ENCODE measurements at regions not wholly inside any gene's neighbourhood (a gene's known extent, or its start where the extent isn't known, plus 50 kb on each side); places are given as distances from the start of the nearest gene placed in this dataset.
"Not testable (repeated sequence)": the region's sequence is repeated elsewhere in the genome, so short reads cannot be mapped to it uniquely, and the experiment has no call there.

DNA sequence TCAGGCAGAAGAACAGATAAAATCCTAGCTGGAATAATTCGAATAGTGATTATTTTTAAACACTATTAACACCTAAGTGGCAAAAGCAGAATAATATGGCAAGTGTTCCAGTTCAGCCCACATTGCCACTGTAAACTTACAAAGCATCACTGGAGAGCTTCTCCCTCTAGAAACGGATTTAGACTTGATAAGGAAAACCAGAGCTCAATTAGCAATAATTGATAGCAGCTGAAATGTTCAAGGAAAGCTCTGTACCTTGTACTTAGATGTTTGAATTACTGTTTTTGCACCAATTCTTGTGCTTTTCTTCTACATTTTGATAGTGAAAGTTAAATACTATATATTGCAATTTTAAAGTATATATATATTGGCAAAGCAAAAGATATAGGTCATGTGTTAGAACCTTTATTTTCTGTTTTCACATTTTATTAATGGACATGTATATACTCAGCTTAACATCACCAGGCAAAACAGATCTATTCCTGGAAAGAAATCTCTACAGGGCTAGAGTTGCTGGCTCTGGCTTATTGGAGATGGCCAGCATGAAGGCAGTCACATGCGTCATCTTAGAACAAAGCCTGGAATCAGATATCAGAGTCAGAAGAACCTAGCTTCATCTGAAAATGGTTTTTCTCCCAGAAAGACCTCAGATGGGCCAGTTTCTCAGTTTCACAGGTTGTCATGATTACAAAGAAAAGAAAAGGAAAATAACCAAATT is 149.1 kb upstream of the CTAGE1 start:
- no peak for DNase-seq (ENCODE audit: low spot score)

DNA sequence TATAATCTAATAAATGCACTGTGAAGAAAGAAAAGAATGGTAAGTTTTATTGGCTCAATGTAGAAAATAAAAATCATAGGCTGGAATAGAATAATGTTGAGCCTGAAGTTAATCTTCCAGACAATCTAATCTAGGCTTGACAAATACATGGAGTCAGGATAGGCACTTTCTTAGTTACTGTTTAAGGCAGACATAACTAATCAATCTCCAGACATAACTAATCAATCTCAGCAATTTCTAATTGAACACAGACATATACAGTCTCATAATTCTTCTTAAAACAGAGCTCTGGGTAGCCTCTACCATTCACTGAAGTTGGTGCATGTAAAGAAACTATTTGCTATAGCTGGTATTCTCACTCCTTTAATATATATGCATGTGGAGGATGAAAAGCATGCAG is 150.1 kb upstream of the CTAGE1 start:
- no peak for DNase-seq (ENCODE audit: low spot score)

DNA sequence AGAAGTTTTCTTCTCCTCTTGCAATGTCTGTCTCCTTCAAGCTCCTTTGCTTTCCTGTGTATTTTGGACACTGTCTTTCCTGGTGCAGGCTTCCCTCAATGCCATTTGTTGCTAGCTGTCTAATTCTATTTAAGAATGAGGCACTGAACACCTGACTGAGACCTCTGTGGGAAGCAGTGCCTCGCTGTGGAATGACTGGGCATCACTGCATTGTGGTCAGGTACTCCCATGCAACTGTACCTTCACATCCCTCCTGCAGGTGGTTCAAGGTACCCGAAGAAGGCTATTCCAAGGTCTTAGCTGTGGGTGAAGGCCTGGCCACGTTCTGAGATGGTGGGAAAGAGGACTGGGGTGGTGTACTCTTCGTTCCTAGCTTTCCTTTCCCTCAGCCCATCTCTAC is 152.8 kb upstream of the CTAGE1 start:
- no peak for DNase-seq (ENCODE audit: low spot score)

DNA sequence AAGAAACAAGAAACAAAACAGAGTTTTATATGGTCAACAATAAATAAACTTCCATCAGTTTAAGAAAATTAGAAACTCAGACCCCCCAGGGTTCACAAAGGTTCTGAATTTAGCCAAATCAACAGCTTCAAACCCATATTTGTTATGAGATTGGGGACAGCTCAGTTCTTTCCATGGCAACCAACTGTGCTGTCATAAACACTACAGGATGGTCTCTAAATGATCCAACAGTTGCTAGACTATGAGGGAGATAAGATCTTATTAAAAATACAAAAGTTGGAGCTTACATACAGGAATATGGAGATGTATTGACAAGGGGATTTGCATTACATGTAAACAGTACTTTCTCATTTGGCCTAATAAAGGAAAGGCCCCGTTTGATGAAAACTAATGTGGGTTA is 154.6 kb upstream of the CTAGE1 start:
- DNase-seq (ENCODE audit: low spot score), result no peak

DNA sequence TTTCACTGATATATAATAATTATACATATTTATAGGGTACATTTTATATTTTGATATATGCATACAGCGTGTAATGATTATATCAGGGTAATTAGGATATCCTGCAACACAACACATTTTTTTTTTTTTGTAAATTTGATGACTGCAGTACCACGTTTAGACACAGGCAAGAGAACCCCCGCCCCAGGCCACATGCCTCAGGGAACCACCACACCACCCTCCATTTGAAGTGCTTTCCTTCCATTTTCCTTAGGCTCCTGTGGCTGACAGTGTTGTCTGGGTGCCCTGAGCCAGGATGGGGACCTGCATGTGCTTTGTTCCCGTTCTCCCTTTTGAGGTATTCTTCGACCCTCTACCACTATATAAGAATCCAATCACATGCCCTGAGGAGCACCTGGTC is 161.6 kb upstream of the CTAGE1 start:
- DNase-seq (ENCODE audit: low spot score), result no peak

DNA sequence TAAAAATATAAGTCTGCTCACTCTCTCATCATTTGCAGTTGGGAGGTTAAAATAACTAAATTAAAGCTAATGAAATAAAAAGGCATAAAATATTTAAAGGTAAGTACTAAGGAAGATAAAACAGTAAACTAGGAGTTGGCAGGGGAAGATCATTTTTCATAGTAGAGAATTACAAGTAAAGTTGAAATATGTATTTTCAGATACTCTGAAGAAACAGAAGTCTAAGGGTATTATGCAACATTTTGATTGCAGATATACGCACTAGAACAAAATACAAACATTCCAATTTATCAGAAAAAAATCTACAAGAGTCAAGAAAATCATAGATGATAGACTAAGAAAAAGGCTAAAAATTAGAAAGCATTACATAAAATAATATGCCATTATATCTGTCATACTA is 167.6 kb upstream of the CTAGE1 start:
- DNase-seq (ENCODE audit: low spot score), result no peak

DNA sequence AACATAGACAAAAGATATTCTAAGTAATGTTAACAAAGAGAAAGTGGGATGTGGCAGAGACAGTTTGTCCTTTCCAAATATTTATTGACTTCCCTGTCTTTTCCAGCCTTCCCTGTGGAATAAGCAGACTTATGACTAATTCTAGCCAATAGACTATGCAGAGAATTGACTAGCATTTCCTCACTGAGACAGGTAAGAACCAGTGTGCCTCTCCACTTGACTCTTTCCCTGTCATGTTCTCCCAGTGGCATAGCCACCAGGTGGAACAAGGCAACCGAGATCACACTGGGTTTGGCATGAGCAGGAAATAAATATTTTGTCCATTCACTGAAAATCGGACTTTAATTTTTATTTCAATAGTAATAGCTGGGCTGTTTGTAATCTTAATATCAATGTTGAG is 168.1 kb upstream of the CTAGE1 start:
- DNase-seq (ENCODE audit: low spot score), result no peak

DNA sequence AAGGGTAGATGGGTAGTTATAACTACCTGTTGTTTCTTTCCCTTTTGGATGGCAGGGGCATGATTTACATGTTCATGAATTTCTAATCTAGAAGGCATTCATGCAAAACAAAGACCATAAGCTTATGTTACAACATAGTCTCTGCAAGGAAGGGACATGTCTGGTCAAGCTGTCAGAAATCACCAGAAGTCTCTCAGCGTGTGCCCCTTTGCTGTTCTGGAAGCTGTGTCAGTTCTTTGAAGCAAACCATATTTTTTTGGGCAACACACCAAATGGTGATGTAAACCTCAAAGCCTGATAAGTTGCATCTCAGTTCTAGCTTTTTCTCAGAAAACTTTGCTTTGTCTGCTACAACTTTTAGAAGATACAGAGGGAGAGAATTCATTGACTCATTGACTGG is 173.5 kb upstream of the CTAGE1 start:
- no peak for DNase-seq (ENCODE audit: low spot score)

DNA sequence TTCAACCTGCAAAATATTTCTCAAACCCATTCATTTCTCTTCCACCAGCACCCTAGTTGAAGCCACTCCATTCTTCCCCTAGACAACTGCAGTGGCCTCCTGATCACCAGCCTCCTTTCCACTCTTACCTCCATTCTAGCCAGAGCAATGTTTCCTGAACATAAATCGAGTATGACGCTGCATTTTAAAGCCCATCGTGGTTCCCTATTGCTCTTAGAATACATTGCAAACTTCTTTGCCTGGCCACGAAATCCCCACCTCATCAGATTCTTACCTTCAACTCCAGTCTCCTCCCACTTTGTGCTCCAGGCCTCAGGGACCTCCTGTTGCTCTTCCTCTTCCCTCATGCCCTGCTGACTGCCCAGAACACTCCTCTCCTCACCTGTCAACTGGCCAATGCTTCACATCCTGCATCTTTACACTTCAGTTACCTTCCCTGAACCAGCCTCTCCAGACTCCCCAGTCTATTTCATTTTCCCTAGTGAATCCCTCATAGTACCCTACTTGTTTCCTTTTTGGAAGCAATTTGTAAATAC is 176.5 kb upstream of the CTAGE1 start:
- no peak for DNase-seq (ENCODE audit: low spot score)

DNA sequence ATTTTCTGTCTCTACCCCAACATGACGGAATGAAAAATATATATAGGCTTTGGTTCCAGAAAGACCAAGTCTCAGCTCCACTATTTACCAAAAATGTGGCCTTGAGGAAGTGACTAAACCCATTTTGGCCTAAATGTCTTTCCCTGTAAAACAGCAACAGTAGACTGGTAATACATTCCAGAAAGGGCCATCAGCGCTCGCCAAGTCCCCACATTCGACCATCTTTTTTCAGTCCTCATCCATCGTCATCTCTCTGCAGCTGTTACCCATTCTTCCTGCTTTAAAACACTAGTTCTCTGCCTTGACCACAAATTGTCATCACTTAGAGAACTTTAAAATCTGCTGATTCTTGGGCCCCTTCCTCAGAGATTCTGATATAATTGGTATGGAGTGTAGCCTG is 183.8 kb upstream of the CTAGE1 start:
- no peak for DNase-seq (ENCODE audit: low spot score)

DNA sequence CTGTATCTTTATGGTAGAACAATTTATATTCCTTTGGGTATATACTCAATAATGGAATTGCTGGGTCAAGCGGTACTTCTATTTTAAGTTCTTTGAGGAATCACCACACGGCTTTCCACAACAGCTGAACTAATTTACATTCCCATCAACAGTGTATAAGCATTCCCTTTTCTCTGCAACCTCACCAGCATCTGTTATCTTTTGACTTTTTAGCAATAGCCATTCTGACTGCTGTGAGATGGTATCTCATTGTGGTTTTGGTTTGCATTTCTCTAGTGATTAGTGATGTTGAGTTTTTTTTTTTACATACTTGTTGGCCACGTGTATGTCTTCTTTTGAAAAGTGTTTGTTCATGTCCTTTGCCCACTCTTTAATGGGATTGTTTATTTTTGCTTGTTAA is 184.7 kb upstream of the CTAGE1 start:
- not testable (repeated sequence) for DNase-seq (ENCODE audit: low spot score)

DNA sequence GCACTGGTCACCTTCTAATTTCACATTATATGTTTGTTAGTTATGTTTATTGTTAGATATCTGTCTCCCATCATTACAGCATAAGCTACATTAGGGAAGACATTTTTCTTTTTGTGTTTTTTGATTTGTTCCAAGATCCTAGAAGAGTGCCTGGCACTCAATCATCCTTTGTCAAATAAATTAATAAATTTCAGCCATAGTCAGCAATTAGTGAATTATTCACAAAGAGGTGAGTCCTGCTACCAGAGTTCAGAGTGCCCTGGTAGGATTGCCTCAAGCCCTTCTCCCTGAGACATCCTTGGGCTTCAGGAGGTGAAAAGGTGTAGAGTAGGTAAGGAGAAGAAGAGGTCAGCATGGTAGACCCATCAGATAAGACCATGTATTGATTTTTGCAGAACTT is 186.2 kb upstream of the CTAGE1 start:
- no peak for DNase-seq (ENCODE audit: low spot score)

DNA sequence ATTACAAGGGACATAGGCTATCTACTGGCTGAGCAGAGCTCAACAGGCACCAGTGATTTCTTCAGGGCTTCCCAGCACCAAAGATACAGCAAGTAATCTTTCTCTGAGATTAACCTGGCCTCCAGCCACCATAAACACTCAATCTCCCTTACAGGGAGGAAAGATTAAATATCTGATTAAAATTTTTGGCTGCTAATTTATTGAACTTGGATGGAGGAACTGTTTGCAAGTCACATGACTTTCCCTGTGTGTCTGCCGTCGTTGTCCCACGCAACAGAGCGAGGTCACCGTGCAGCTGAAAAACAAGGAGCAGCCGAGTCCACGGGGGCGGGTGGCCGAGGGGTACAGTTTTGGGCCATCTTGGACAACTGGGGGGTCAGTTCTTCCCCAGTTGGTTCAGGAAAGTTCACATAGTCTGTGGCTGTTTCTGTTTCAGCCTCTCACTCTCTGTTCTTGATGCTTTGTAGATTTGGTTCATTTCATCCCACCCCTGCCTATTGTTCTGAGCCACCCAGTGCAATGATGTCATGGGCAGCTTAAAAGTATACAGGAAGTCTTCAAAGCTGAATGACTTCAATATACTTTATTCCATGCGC is 186.8 kb upstream of the CTAGE1 start:
- peak; percentile 76 for DNase-seq (ENCODE audit: low spot score)

DNA sequence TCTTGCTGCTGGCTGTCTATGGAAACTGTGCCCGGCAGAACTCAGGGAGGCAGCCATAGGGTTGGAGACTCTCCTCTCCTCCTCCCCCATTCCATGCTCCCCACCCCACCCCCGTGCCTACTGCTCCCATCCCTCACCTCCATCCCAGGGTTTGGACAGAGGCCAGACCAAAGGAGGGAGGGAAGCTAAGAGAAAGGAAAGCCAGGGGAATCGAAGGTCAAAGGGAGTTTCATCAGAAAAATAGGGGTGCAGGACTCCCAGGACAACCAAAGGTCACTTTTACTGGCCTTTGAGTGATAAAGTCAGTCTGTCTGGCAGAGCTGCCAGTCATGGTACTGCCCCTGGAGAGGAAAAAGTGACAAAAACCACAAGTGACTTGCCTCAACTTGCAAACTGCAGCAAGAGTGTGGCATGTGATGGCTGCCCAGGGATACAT is 187.3 kb upstream of the CTAGE1 start:
- DNase-seq (ENCODE audit: low spot score), result peak; percentile 64

DNA sequence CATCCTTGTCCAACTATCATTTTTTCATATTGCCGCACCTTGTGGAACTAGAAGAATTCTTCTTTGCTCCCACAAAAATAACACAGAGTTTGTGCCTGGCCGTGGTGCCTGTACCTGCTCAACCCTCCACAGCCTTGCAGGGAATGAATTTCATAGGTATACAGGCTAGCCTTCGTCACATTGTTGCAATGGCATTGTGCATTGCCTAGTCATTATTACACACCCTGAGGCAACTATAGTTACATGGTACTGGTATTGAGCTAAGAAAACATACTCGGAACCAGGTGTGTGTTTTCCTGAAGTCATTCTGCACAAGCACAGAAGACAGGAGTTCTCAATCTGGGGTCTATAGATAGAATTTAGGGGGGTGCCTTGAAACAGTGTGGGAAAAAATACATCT is 188.0 kb upstream of the CTAGE1 start:
- DNase-seq (ENCODE audit: low spot score), result no peak

DNA sequence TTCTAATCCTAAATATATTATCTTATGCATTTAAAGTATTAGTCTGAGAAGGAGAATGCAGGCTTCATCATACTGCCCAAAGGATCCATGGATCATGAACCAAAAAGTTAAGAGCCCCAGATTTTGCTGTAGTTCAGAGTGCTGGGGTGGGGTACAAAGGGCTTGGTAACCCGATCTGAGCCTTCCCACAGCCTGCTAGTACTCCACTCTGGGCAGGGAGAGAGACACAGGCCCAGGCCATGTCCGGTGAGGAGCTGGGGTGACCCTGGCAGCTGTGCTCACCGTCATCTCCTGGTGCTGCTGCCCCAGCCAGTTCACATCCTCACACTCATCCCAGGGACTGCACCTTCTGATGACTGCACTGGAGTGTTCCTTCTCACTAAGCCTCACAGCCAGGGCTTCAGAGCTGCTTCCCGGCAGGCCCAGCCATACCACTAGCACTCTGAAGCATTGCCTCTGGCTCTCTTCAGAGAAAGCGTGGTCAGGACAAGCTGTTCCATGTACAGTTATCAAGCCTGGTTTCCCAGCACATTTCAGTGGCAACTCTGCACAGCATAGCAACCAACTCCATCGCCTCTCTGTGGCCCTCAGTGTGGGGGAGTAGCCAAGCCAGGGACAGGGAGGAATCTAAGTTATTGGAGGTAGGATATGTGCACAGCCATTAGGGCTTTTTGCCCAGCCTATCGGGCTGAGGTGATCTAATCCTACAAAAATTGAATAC is 189.0 kb upstream of the CTAGE1 start:
- no peak for DNase-seq (ENCODE audit: low spot score)

DNA sequence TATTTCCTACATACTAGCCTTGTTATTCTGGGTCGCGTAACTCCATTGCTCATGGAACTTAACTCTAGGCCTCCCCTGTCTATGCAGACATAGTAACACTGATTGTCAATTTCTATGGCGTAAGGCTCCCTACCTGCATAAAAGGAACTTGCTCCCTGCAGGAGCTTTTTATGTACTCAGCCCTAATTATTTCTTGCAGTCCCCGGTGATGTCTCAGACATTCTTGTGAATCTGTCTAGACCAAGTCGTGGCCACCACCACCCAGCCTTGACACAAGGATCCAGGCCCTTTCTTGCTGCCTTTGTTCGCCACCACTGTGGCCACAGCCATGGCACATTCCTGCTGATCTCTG is 189.5 kb upstream of the CTAGE1 start:
- no peak for DNase-seq (ENCODE audit: low spot score)

DNA sequence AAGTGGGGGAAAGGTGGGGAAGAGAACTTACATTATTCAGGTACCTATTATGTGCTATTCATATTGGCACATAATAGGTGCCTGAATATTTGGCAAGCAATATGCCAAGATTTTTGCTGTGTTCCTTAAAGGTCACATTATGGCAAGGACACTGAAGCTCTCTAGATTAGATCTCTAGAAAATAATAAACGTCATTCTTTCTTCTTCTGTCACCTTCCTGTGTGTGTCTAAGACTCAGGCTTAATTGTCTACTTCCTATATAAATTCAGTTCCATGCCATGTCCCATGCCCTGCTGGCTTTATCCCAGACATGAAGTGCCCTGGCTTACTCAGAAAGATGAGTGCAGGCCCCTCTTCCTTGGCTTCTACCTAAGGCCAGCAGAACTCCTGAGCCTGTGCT is 191.1 kb upstream of the CTAGE1 start:
- DNase-seq (ENCODE audit: low spot score), result no peak

DNA sequence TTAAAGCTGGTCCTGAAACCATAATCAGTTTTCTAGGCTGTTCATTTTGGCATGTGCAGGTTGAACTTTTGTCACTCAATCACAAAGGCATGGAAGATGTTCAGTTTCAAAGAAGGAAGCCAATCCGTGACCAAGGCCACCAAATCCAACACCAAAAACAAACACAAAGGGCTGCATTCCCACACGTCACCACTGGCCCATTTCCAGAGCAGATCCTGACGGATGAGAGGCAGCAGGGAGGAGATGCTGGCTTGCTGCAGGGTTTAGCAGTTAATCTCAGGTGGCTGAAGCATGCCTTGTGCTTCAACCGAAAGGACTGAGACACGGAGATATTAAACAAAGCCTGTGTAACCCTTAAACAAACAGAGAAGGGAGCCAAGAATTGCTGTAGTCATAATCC is 191.9 kb upstream of the CTAGE1 start:
- DNase-seq (ENCODE audit: low spot score), result peak; percentile 63

DNA sequence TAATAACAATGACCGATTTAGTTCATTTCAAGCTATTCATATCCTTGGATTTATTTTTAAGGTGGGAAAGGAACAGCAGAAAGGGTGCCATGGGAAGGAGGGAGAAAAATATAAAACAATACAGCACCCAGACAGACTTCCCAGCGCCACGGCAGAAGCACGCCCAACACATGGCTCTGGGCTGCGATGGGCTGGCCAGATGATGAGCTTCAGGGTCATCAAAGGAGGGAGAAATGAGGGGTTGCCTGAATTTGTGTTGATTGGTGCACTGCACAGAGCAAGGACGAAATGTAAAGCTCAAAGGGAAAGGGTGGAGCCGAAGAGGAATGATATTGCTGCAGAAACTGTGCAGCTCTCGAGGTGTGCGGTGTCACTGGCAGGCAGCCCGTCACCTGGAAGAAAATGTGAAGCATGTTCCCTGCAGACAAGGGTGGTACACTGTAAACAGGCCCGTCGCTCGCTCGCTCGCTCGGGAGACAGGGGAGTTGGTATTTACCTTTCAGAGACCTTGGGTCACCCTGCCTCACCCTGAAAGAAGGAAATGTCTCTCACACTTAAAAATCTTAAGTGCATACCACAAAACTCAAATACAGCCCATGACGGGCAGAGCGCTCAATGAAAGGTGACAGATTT is 195.5 kb upstream of the CTAGE1 start:
- DNase-seq (ENCODE audit: low spot score), result peak; percentile 53

DNA sequence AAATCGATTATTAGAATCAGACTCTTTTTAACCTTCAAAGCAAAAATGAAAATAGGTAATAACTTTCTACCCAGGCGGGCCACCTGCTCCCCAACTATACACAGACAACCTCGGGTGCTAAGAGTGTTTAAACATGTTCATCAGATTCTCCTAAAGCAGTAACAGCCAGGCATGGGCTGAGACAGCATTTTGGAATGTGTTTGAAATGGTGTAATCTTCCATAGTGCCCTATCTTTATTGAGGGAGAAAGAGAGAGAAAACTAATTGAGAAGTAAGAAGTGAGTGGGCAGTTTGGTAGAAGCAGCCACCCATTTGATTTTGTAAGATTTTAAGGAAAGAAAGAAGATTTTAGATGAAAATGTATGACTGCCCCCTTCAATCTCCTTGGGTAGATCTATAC is 196.1 kb upstream of the CTAGE1 start:
- DNase-seq (ENCODE audit: low spot score), result no peak

DNA sequence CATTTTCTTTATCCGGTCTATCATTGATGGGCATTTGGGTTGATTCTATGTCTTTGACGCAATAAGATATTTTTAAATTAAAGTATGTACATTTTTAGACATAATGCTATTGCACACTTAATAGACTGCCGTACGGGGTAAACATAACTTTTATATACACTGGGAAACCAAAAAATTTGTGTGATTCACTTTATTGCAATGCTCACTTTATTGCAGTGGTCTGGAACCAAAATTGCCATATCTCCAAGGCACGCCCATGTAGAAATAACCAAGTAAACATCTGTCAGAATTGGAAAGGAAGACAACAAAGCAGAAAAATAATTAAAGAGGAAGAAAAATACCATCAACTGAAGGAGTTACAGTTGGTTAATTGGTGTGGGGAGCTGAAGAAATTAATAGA is 205.8 kb upstream of the CTAGE1 start:
- DNase-seq (ENCODE audit: low spot score), result no peak

DNA sequence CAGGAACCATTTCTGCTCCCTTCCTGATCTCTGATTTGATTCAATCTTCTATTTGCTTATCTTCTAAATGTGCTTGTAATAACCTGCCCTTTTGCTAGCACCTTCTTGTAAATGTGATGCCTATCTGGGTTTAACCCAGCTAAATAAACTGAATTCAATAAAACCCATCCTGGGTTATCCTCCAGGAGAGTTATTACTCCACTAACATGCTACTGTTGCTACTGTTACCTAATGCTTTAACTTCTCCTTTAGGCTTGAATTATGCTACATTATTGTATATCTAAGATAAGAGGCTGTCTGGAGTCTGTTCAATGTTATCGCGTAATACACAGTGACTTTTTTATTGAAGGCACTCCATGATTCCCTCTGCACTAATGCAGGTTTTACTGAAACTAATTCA is 206.5 kb upstream of the CTAGE1 start:
- no peak for DNase-seq (ENCODE audit: low spot score)
